ENCODE measurements at regions not wholly inside any gene's neighbourhood (a gene's known extent, or its start where the extent isn't known, plus 50 kb on each side); places are given as distances from the start of the nearest gene placed in this dataset.
A peak's percentile ranks its signal among the peaks of the same experiment; 100 is the strongest.

GRCh38 chr1:234745844-234746797, 136.1 kb upstream of the IRF2BP2 start (continued):
- no peak for TF ChIP-seq E2F1 (CRISPR knock-in tag; IDR thresholded peaks at IDR 0.05)
- no peak for TF ChIP-seq PHF20 (IDR thresholded peaks at IDR 0.05; ENCODE audit: partially characterized antibody)
- 0 out of 2 replicates have a peak, but pooled peaks have one; percentile 38 for TF ChIP-seq NFRKB (IDR thresholded peaks at IDR 0.05; ENCODE audit: low read depth)
- peak; percentile 89 for TF ChIP-seq DPF2 (IDR thresholded peaks at IDR 0.05)
- TF ChIP-seq ZNF445 (CRISPR knock-in tag; IDR thresholded peaks at IDR 0.05; ENCODE audit: low read depth), result no peak
- no peak for TF ChIP-seq RBM25 (IDR thresholded peaks at IDR 0.05; ENCODE audit: low read depth, low read length, severe bottlenecking)
- TF ChIP-seq ZSCAN29 (IDR thresholded peaks at IDR 0.05), result no peak
- no peak for TF ChIP-seq FOXA1 (IDR thresholded peaks at IDR 0.05; ENCODE audit: borderline replicate concordance)
- no peak for TF ChIP-seq HDAC8 (tag; IDR thresholded peaks at IDR 0.05)
- no peak for TF ChIP-seq ATF6 (CRISPR knock-in tag; IDR thresholded peaks at IDR 0.05)
- no peak for TF ChIP-seq ZHX1 (conservative IDR thresholded peaks at IDR 0.05; ENCODE audit: low read length)
- no peak for TF ChIP-seq SNRNP70 (optimal IDR thresholded peaks at IDR 0.05; ENCODE audit: low read depth, low read length)
- no peak for TF ChIP-seq SMAD4 (CRISPR knock-in tag; conservative IDR thresholded peaks at IDR 0.05)
- TF ChIP-seq ZBTB49 (CRISPR knock-in tag; IDR thresholded peaks at IDR 0.05; ENCODE audit: borderline replicate concordance), result no peak
- TF ChIP-seq ARID1B (IDR thresholded peaks at IDR 0.05), result peak; percentile 80
- TF ChIP-seq ZBTB1 (CRISPR knock-in tag; IDR thresholded peaks at IDR 0.05; ENCODE audit: borderline replicate concordance, low read depth), result no peak
- TF ChIP-seq ATF3 (IDR thresholded peaks at IDR 0.05), result peak; percentile 94
- TF ChIP-seq ATF3 (CRISPR knock-in tag; conservative IDR thresholded peaks at IDR 0.05), result no peak
- TF ChIP-seq EWSR1 (IDR thresholded peaks at IDR 0.05; ENCODE audit: borderline replicate concordance, low read depth, partially characterized antibody), result no peak

All from K562 (cell line).